ENCODE measurements at regions not wholly inside any gene's neighbourhood (a gene's known extent, or its start where the extent isn't known, plus 50 kb on each side); places are given as distances from the start of the nearest gene placed in this dataset.

- no peak for DNase-seq
- Mint-ChIP-seq H3K36me3 (ENCODE audit: low read depth) (peaks cover 22% of the 10 kb centered on the region), H3K9me3 (no peaks in the 10 kb centered on the region), H3K27me3 (no peaks in the 10 kb centered on the region), H3K4me3 (no peak overlapping the region), H3K27ac (no peak overlapping the region), H3K4me1 (peaks cover 30% of the 10 kb centered on the region)
- CTCF ChIA-PET, result no interaction called here
- POLR2A ChIA-PET, result no interaction called here
These were observed 70.2 kb upstream of the S1PR1 start for GRCh38 chr1:101166583-101167120.

- no peaks in the 10 kb centered on the region for H3K27me3 Mint-ChIP-seq
- POLR2A ChIA-PET, result no interaction called here
- H3K27ac Mint-ChIP-seq, result no peak overlapping the region
- peaks cover 30% of the 10 kb centered on the region for H3K4me1 Mint-ChIP-seq
- no peak overlapping the region for H3K4me3 Mint-ChIP-seq
- peaks cover 26% of the 10 kb centered on the region for H3K36me3 Mint-ChIP-seq (ENCODE audit: low read depth)
- DNase-seq, result no peak
- H3K9me3 Mint-ChIP-seq, result no peaks in the 10 kb centered on the region
- CTCF ChIA-PET, result no interaction called here
These were observed 70.9 kb upstream of the S1PR1 start for GRCh38 chr1:101165954-101166353.

- Mint-ChIP-seq H3K36me3 (ENCODE audit: low read depth) (peaks cover 28% of the 10 kb centered on the region), H3K4me3 (no peak overlapping the region), H3K9me3 (peaks cover 2% of the 10 kb centered on the region), H3K27ac (no peak overlapping the region), H3K4me1 (peaks cover 30% of the 10 kb centered on the region), H3K27me3 (no peaks in the 10 kb centered on the region)
- no peak for DNase-seq
- ChIA-PET POLR2A (no interaction called here), CTCF (interaction anchor here (1.5 kb wide), 1 partner anchor 123 kb away, joined by 3 read pairs; no protein-coding TSS in a partner anchor)
These were observed 71.3 kb upstream of the S1PR1 start for GRCh38 chr1:101165532-101165931.

GRCh38 chr1:101164776-101165175, 72.0 kb upstream of the S1PR1 start:
- Mint-ChIP-seq H3K9me3 (peaks cover 2% of the 10 kb centered on the region), H3K27ac (no peak overlapping the region), H3K27me3 (no peaks in the 10 kb centered on the region), H3K4me3 (no peak overlapping the region), H3K4me1 (peaks cover 30% of the 10 kb centered on the region), H3K36me3 (ENCODE audit: low read depth) (peaks cover 28% of the 10 kb centered on the region)
- ChIA-PET POLR2A (interaction anchor here (0.8 kb wide), 1 partner anchor 74 kb away, joined by 3 read pairs; no protein-coding TSS in a partner anchor), CTCF (interaction anchor here (1.5 kb wide), 1 partner anchor 124 kb away, joined by 3 read pairs; no protein-coding TSS in a partner anchor)
- DNase-seq, result no peak

- peaks cover 25% of the 10 kb centered on the region for H3K4me1 Mint-ChIP-seq
- no peak for DNase-seq
- CTCF ChIA-PET, result no interaction called here
- peaks cover 2% of the 10 kb centered on the region for H3K9me3 Mint-ChIP-seq
- POLR2A ChIA-PET, result interaction anchor here (1.6 kb wide), 1 partner anchor 73 kb away, joined by 4 read pairs; no protein-coding TSS in a partner anchor
- H3K27me3 Mint-ChIP-seq, result no peaks in the 10 kb centered on the region
- no peak overlapping the region for H3K4me3 Mint-ChIP-seq
- no peak overlapping the region for H3K27ac Mint-ChIP-seq
- H3K36me3 Mint-ChIP-seq (ENCODE audit: low read depth), result peaks cover 25% of the 10 kb centered on the region
These were observed 73.8 kb upstream of the S1PR1 start for GRCh38 chr1:101162736-101163735.

- ChIA-PET POLR2A (interaction anchor here (1.6 kb wide), 1 partner anchor 74 kb away, joined by 4 read pairs; no protein-coding TSS in a partner anchor), CTCF (interaction anchor here (0.6 kb wide), 1 partner anchor 240 kb away, joined by 3 read pairs; no protein-coding TSS in a partner anchor)
- H3K9me3 Mint-ChIP-seq, result peaks cover 2% of the 10 kb centered on the region
- no peak overlapping the region for H3K27ac Mint-ChIP-seq
- DNase-seq, result no peak
- H3K4me3 Mint-ChIP-seq, result no peak overlapping the region
- H3K4me1 Mint-ChIP-seq, result peaks cover 17% of the 10 kb centered on the region
- H3K27me3 Mint-ChIP-seq, result no peaks in the 10 kb centered on the region
- peaks cover 19% of the 10 kb centered on the region for H3K36me3 Mint-ChIP-seq (ENCODE audit: low read depth)
These were observed 74.5 kb upstream of the S1PR1 start for GRCh38 chr1:101162300-101162699.

GRCh38 chr1:101161619-101162018, 75.2 kb upstream of the S1PR1 start:
- H3K4me3 Mint-ChIP-seq, result no peak overlapping the region
- H3K36me3 Mint-ChIP-seq (ENCODE audit: low read depth), result peaks cover 15% of the 10 kb centered on the region
- no peak for DNase-seq
- H3K4me1 Mint-ChIP-seq, result peaks cover 13% of the 10 kb centered on the region
- POLR2A ChIA-PET, result interaction anchor here (1.6 kb wide), 1 partner anchor 74 kb away, joined by 4 read pairs; no protein-coding TSS in a partner anchor
- peaks cover 2% of the 10 kb centered on the region for H3K9me3 Mint-ChIP-seq
- CTCF ChIA-PET, result no interaction called here
- no peak overlapping the region for H3K27ac Mint-ChIP-seq
- no peaks in the 10 kb centered on the region for H3K27me3 Mint-ChIP-seq

- Mint-ChIP-seq H3K4me1 (peaks cover 3% of the 10 kb centered on the region), H3K36me3 (ENCODE audit: low read depth) (peaks cover 8% of the 10 kb centered on the region), H3K9me3 (peaks cover 2% of the 10 kb centered on the region), H3K4me3 (no peak overlapping the region), H3K27me3 (no peaks in the 10 kb centered on the region), H3K27ac (no peak overlapping the region)
- no peak for DNase-seq
- POLR2A ChIA-PET, result no interaction called here
- CTCF ChIA-PET, result no interaction called here
These were observed 78.4 kb upstream of the S1PR1 start for GRCh38 chr1:101158424-101158823.

GRCh38 chr1:101154547-101154946, 82.3 kb upstream of the S1PR1 start:
- no peak overlapping the region for H3K4me3 Mint-ChIP-seq
- H3K27me3 Mint-ChIP-seq, result no peaks in the 10 kb centered on the region
- peaks cover 3% of the 10 kb centered on the region for H3K4me1 Mint-ChIP-seq
- ChIA-PET CTCF (interaction anchor here (1.2 kb wide), 1 partner anchor 84 kb away, joined by 3 read pairs; no protein-coding TSS in a partner anchor), POLR2A (interaction anchor here (1.3 kb wide), 1 partner anchor 10 kb away, joined by 3 read pairs; no protein-coding TSS in a partner anchor)
- H3K9me3 Mint-ChIP-seq, result no peaks in the 10 kb centered on the region
- H3K36me3 Mint-ChIP-seq (ENCODE audit: low read depth), result peaks cover 2% of the 10 kb centered on the region
- H3K27ac Mint-ChIP-seq, result no peak overlapping the region
- DNase-seq, result no peak

- no peaks in the 10 kb centered on the region for H3K27me3 Mint-ChIP-seq
- no peak overlapping the region for H3K4me3 Mint-ChIP-seq
- H3K27ac Mint-ChIP-seq, result no peak overlapping the region
- peaks cover 6% of the 10 kb centered on the region for H3K4me1 Mint-ChIP-seq
- H3K9me3 Mint-ChIP-seq, result no peaks in the 10 kb centered on the region
- POLR2A ChIA-PET, result interaction anchor here (1.2 to 1.3 kb wide), 2 partner anchors 9 to 82 kb away, joined by 3 to 4 read pairs; no protein-coding TSS in a partner anchor
- DNase-seq, result no peak
- CTCF ChIA-PET, result no interaction called here
- H3K36me3 Mint-ChIP-seq (ENCODE audit: low read depth), result no peaks in the 10 kb centered on the region
These were observed 83.1 kb upstream of the S1PR1 start for GRCh38 chr1:101153692-101154091.

- Mint-ChIP-seq H3K36me3 (ENCODE audit: low read depth) (no peaks in the 10 kb centered on the region), H3K4me3 (no peak overlapping the region), H3K27me3 (no peaks in the 10 kb centered on the region), H3K9me3 (no peaks in the 10 kb centered on the region), H3K27ac (no peak overlapping the region), H3K4me1 (peaks cover 6% of the 10 kb centered on the region)
- DNase-seq, result no peak
- ChIA-PET CTCF (no interaction called here), POLR2A (no interaction called here)
These were observed 84.2 kb upstream of the S1PR1 start for GRCh38 chr1:101152633-101153032.

- Mint-ChIP-seq H3K27ac (no peak overlapping the region), H3K4me3 (no peak overlapping the region), H3K4me1 (peaks cover 6% of the 10 kb centered on the region), H3K27me3 (no peaks in the 10 kb centered on the region), H3K9me3 (no peaks in the 10 kb centered on the region), H3K36me3 (ENCODE audit: low read depth) (no peaks in the 10 kb centered on the region)
- no peak for DNase-seq
- ChIA-PET CTCF (interaction anchor here (0.6 kb wide), 1 partner anchor 24 kb away, joined by 3 read pairs; no protein-coding TSS in a partner anchor), POLR2A (no interaction called here)
These were observed 85.5 kb upstream of the S1PR1 start for GRCh38 chr1:101151286-101151685.

- DNase-seq, result no peak
- H3K27me3 Mint-ChIP-seq, result no peaks in the 10 kb centered on the region
- H3K9me3 Mint-ChIP-seq, result no peaks in the 10 kb centered on the region
- no peaks in the 10 kb centered on the region for H3K36me3 Mint-ChIP-seq (ENCODE audit: low read depth)
- H3K4me3 Mint-ChIP-seq, result no peak overlapping the region
- POLR2A ChIA-PET, result no interaction called here
- CTCF ChIA-PET, result no interaction called here
- peaks cover 6% of the 10 kb centered on the region for H3K4me1 Mint-ChIP-seq
- no peak overlapping the region for H3K27ac Mint-ChIP-seq
These were observed 86.1 kb upstream of the S1PR1 start for GRCh38 chr1:101150670-101151069.
